Neural progenitor cell (in vitro differentiated cells): ENCODE measurements at regions not wholly inside any gene's neighbourhood (a gene's known extent, or its start where the extent isn't known, plus 50 kb on each side); places are given as distances from the start of the nearest gene placed in this dataset.
"Not testable (repeated sequence)": the region's sequence is repeated elsewhere in the genome, so short reads cannot be mapped to it uniquely, and the experiment has no call there.

Experiments
- DNase-seq: peaks from one replicate; pipeline ENCODE4 v3.0.0-alpha.2; 2016; ENCODE audit warnings: low spot score
- H2AFZ ChIP-seq: fragments of 200-600 bp; sonication (generic); replicated peaks from 2 replicates; pipeline ENCODE4 v1.6.1; 2016; ENCODE audit warnings: antibody characterized with exemption
- H3F3A ChIP-seq: fragments of 200-600 bp; sonication (generic); 2 replicates; pipeline ENCODE4 v1.6.1; 2016; ENCODE audit warnings: antibody characterized with exemption, low read depth
- H3K27ac ChIP-seq: fragments of 200-600 bp; sonication (generic); 2 replicates; pipeline ENCODE4 v1.5.1; 2016; ENCODE audit warnings: mild to moderate bottlenecking
- H3K27me3 ChIP-seq: fragments of 200-600 bp; sonication (generic); 2 replicates; pipeline ENCODE4 v1.6.1; 2016; ENCODE audit warnings: mild to moderate bottlenecking, moderate library complexity
- H3K36me3 ChIP-seq: fragments of 200-600 bp; sonication (generic); 2 replicates; pipeline ENCODE4 v1.5.1; 2016
- H3K4me1 ChIP-seq: fragments of 200-600 bp; sonication (generic); 2 replicates; pipeline ENCODE4 v1.6.1; 2016; ENCODE audit warnings: mixed run types
- H3K4me2 ChIP-seq: fragments of 200-600 bp; sonication (generic); 2 replicates; pipeline ENCODE4 v1.6.1; 2016
- H3K4me3 ChIP-seq: fragments of 200-600 bp; sonication (generic); 2 replicates; pipeline ENCODE4 v1.5.1; 2016
- H3K79me2 ChIP-seq: fragments of 200-600 bp; sonication (generic); 2 replicates; pipeline ENCODE4 v1.6.1; 2016; ENCODE audit warnings: low read depth
- H3K9ac ChIP-seq: fragments of 200-600 bp; sonication (generic); 2 replicates; pipeline ENCODE4 v1.6.1; 2016
- H3K9me3 ChIP-seq: fragments of 200-600 bp; sonication (generic); 2 replicates; pipeline ENCODE4 v1.5.1; 2016; ENCODE audit warnings: low read depth
- H4K20me1 ChIP-seq: fragments of 200-600 bp; sonication (generic); 2 replicates; pipeline ENCODE4 v1.6.1; 2016; ENCODE audit warnings: low read depth
- H3K27ac Mint-ChIP-seq: 3 replicates; pipeline ENCODE4 v1.8.0; 2021; ENCODE audit warnings: mixed read lengths
- H3K27me3 Mint-ChIP-seq: 2 replicates; pipeline ENCODE4 v1.8.0; 2022; ENCODE audit warnings: low read depth, mild to moderate bottlenecking, inconsistent platforms, moderate library complexity, mixed read lengths; ENCODE audit not compliant: insufficient read depth
- H3K36me3 Mint-ChIP-seq: 3 replicates; pipeline ENCODE4 v1.8.0; 2021; ENCODE audit warnings: mixed read lengths
- H3K4me1 Mint-ChIP-seq: 3 replicates; pipeline ENCODE4 v1.8.0; 2021; ENCODE audit warnings: mixed read lengths
- H3K4me3 Mint-ChIP-seq: 3 replicates; pipeline ENCODE4 v1.8.0; 2021; ENCODE audit warnings: mild to moderate bottlenecking, moderate library complexity, mixed read lengths
- H3K9me3 Mint-ChIP-seq: 3 replicates; pipeline ENCODE4 v1.8.0; 2020; ENCODE audit warnings: mixed read lengths
- CTCF ChIP-seq: fragments of 200-600 bp; sonication (generic); IDR thresholded peaks from 2 replicates; pipeline ENCODE4 v1.5.1; 2017; ENCODE audit warnings: antibody characterized with exemption, mild to moderate bottlenecking
- EZH2 ChIP-seq: fragments of 200-600 bp; sonication (generic); IDR thresholded peaks from 2 replicates; pipeline ENCODE4 v1.6.1; 2017; ENCODE audit warnings: antibody characterized with exemption, mild to moderate bottlenecking, moderate library complexity
- EZH2phosphoT487 ChIP-seq: fragments of 200-600 bp; sonication (generic); IDR thresholded peaks from 2 replicates; pipeline ENCODE4 v1.6.1; 2017; ENCODE audit warnings: antibody characterized with exemption

DNA sequence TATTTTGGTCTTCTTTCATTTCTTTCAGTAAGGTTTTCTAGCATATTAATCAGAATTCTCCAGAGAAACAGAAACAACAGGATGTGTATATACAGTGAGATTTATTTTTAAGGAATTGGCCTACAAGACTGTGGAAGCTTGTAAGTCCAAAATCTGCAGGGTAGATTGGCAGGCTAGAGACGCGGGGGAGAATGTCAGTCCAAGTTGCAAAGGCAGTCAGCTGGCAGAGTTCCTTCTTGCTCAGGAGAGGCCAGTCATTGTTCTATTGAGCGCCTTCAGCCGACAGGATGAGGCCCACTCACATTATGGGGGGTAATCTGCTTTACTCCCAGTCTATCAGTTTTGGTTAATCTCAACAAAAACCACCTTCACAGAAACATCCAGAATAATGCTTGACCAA, 133.4 kb upstream of the UBE3A start:
- no peak overlapping the region for H3K4me2 ChIP-seq
- no peaks in the 10 kb centered on the region for H3K9me3 ChIP-seq
- peaks cover 12% of the 10 kb centered on the region for H3K4me1 Mint-ChIP-seq
- no peaks in the 10 kb centered on the region for H3K79me2 ChIP-seq
- H3K27me3 Mint-ChIP-seq = peaks cover 2% of the 10 kb centered on the region
- H3K4me3 Mint-ChIP-seq = no peak overlapping the region
- no peak overlapping the region for H2AFZ ChIP-seq
- no peak overlapping the region for H3K27ac ChIP-seq
- TF ChIP-seq EZH2 = no peak
- no peak for TF ChIP-seq EZH2phosphoT487
- TF ChIP-seq CTCF = no peak
- H3K27ac Mint-ChIP-seq = no peak overlapping the region
- H3K9me3 Mint-ChIP-seq = no peaks in the 10 kb centered on the region
- no peaks in the 10 kb centered on the region for H3K36me3 ChIP-seq
- H3K27me3 ChIP-seq = no peaks in the 10 kb centered on the region
- H3F3A ChIP-seq = peaks cover 6% of the 10 kb centered on the region
- H3K4me3 ChIP-seq = no peak overlapping the region
- H3K9ac ChIP-seq = no peak overlapping the region
- no peak for DNase-seq
- H3K36me3 Mint-ChIP-seq = peaks cover 2% of the 10 kb centered on the region
- no peaks in the 10 kb centered on the region for H4K20me1 ChIP-seq
- peaks cover 10% of the 10 kb centered on the region for H3K4me1 ChIP-seq

GRCh38 chr15:25568751-25569150, 129.9 kb upstream of the UBE3A start:
- peaks cover 2% of the 10 kb centered on the region for H3K36me3 Mint-ChIP-seq
- DNase-seq = no peak
- H3K27ac Mint-ChIP-seq = no peak overlapping the region
- Histone ChIP-seq H3K4me1 (peaks cover 10% of the 10 kb centered on the region), H3K9ac (no peak overlapping the region), H3K27ac (no peak overlapping the region), H3K27me3 (no peaks in the 10 kb centered on the region), H3K79me2 (no peaks in the 10 kb centered on the region), H3K4me3 (no peak overlapping the region), H3K36me3 (no peaks in the 10 kb centered on the region), H3K4me2 (no peak overlapping the region), H3K9me3 (no peaks in the 10 kb centered on the region), H4K20me1 (no peaks in the 10 kb centered on the region), H3F3A (peaks cover 6% of the 10 kb centered on the region), H2AFZ (no peak overlapping the region)
- peaks cover 12% of the 10 kb centered on the region for H3K4me1 Mint-ChIP-seq
- H3K9me3 Mint-ChIP-seq = peaks cover 8% of the 10 kb centered on the region
- H3K27me3 Mint-ChIP-seq = peaks cover 7% of the 10 kb centered on the region
- H3K4me3 Mint-ChIP-seq = no peak overlapping the region
- TF ChIP-seq CTCF (no peak), EZH2 (no peak), EZH2phosphoT487 (no peak)

DNA sequence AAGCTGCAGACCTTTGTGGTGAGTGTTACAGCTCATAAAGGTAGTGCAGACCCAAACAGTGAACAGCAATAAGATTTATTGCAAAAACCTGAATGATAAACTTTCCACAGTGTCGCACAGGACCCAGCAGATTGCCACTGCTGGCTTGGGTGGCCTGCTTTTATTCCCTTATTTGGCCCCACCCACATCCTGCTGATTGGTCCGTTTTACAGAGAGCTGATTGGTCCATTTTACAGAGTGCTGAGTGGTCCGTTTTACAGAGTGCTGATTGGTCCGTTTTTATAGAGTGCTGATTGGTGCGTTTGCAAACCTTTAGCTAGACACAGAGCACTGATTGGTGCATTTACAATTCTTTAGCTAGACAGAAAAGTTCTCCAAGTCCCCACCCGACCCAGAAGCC, 127.7 kb upstream of the UBE3A start:
- not testable (repeated sequence) for H3K4me3 ChIP-seq, H3K79me2 ChIP-seq, H3K4me1 ChIP-seq, DNase-seq, H3F3A ChIP-seq, H3K27ac Mint-ChIP-seq, H2AFZ ChIP-seq, H3K36me3 Mint-ChIP-seq, H3K27me3 ChIP-seq, H3K4me1 Mint-ChIP-seq, H4K20me1 ChIP-seq, H3K27ac ChIP-seq, H3K36me3 ChIP-seq, H3K9ac ChIP-seq, H3K4me2 ChIP-seq, H3K4me3 Mint-ChIP-seq, H3K27me3 Mint-ChIP-seq, H3K9me3 ChIP-seq
- peaks cover 10% of the 10 kb centered on the region for H3K9me3 Mint-ChIP-seq

GRCh38 chr15:25565470-25566264, 126.8 kb upstream of the UBE3A start:
- no peak overlapping the region for H3K9ac ChIP-seq
- H3K27ac ChIP-seq = no peak overlapping the region
- TF ChIP-seq EZH2 (no peak), EZH2phosphoT487 (no peak), CTCF (no peak)
- Mint-ChIP-seq H3K27me3 (peaks cover 7% of the 10 kb centered on the region), H3K36me3 (peaks cover 2% of the 10 kb centered on the region), H3K4me1 (peaks cover 6% of the 10 kb centered on the region), H3K4me3 (no peak overlapping the region), H3K9me3 (peaks cover 10% of the 10 kb centered on the region), H3K27ac (no peak overlapping the region)
- peaks cover 10% of the 10 kb centered on the region for H3K4me1 ChIP-seq
- H3K27me3 ChIP-seq = no peaks in the 10 kb centered on the region
- no peak for DNase-seq
- no peak overlapping the region for H2AFZ ChIP-seq
- H3K9me3 ChIP-seq = no peaks in the 10 kb centered on the region
- no peaks in the 10 kb centered on the region for H4K20me1 ChIP-seq
- no peaks in the 10 kb centered on the region for H3K79me2 ChIP-seq
- H3F3A ChIP-seq = peaks cover 6% of the 10 kb centered on the region
- H3K4me3 ChIP-seq = no peak overlapping the region
- no peaks in the 10 kb centered on the region for H3K36me3 ChIP-seq
- no peak overlapping the region for H3K4me2 ChIP-seq
